Osteoblast (primary cell): ENCODE measurements at regions not wholly inside any gene's neighbourhood (a gene's known extent, or its start where the extent isn't known, plus 50 kb on each side); places are given as distances from the start of the nearest gene placed in this dataset.
A peak's percentile ranks its signal among the peaks of the same experiment; 100 is the strongest.

Experiments
- DNase-seq: peaks from one replicate; pipeline ENCODE4 v3.0.0; 2011; ENCODE audit warnings: low spot score, mixed read lengths; ENCODE audit not compliant: insufficient read length; ENCODE audit errors: missing footprints
- H2AFZ ChIP-seq: 2 replicates; pipeline ENCODE4 v1.6.0; 2011; ENCODE audit warnings: mild to moderate bottlenecking, low read length
- H3K27ac ChIP-seq: 2 replicates; pipeline ENCODE4 v1.5.1; 2011; ENCODE audit warnings: mild to moderate bottlenecking, low read depth, low read length, moderate library complexity
- H3K27me3 ChIP-seq: 2 replicates; pipeline ENCODE4 v1.6.0; 2012; ENCODE audit warnings: mild to moderate bottlenecking, control low read depth, inconsistent platforms, low read length, moderate library complexity; ENCODE audit not compliant: insufficient read depth
- H3K36me3 ChIP-seq: 2 replicates; pipeline ENCODE4 v1.5.1; 2011; ENCODE audit warnings: mild to moderate bottlenecking, low read length, control low read depth, moderate library complexity; ENCODE audit not compliant: insufficient read depth
- H3K4me1 ChIP-seq: 2 replicates; pipeline ENCODE4 v1.5.1; 2011; ENCODE audit warnings: mild to moderate bottlenecking, low read length, control low read depth, moderate library complexity; ENCODE audit not compliant: insufficient read depth
- H3K4me2 ChIP-seq: 2 replicates; pipeline ENCODE4 v1.6.0; 2011; ENCODE audit warnings: mild to moderate bottlenecking, low read length; ENCODE audit not compliant: insufficient read depth
- H3K4me3 ChIP-seq: fragments of 200-600 bp; sonication (generic); 3 replicates; pipeline ENCODE4 v1.5.1; 2012; ENCODE audit warnings: mild to moderate bottlenecking, low read length, inconsistent platforms; ENCODE audit not compliant: insufficient read depth
- H3K79me2 ChIP-seq: 2 replicates; pipeline ENCODE4 v1.6.0; 2012; ENCODE audit warnings: mild to moderate bottlenecking, low read length, control low read depth, inconsistent platforms; ENCODE audit not compliant: insufficient read depth
- H3K9me3 ChIP-seq: 2 replicates; pipeline ENCODE4 v1.5.1; 2011; ENCODE audit warnings: low read depth, low read length, control low read depth
- H4K20me1 ChIP-seq: 2 replicates; pipeline ENCODE4 v1.6.0; 2012; ENCODE audit warnings: mild to moderate bottlenecking, low read length, control low read depth; ENCODE audit not compliant: insufficient read depth
- TF ChIP-seq, protein P1 (sequence below): IDR thresholded peaks from 2 replicates; pipeline ENCODE4 v1.5.1; 2011; ENCODE audit warnings: mild to moderate bottlenecking, low read depth, low read length, moderate library complexity; ENCODE audit errors: extremely low read depth

DNA sequence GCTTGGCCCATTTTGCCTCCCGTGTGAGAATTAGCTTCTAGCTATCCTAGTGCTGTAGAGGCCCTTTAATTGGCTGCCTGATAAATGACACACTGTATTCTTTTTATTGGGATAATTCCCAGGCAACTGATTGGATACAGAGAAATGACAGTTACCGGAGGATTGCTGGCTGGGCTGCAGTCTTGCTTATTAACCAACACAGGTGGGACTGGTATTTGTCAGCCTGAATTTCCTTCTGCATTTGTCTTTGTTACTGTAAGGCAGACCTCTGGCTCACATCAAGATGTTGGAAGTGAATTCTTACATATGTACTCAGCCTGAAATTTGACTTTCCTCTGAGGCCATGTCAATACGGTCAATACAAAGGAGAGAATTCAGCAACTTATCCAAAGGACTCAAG, 650.8 kb upstream of the SOX9 start:
- no peaks in the 10 kb centered on the region for H3K9me3 ChIP-seq
- no peaks in the 10 kb centered on the region for H3K27me3 ChIP-seq
- no peaks in the 10 kb centered on the region for H3K79me2 ChIP-seq
- H4K20me1 ChIP-seq = no peaks in the 10 kb centered on the region
- H3K4me2 ChIP-seq = no peak overlapping the region
- H3K4me1 ChIP-seq = no peaks in the 10 kb centered on the region
- DNase-seq = no peak
- TF ChIP-seq, protein P1, sequence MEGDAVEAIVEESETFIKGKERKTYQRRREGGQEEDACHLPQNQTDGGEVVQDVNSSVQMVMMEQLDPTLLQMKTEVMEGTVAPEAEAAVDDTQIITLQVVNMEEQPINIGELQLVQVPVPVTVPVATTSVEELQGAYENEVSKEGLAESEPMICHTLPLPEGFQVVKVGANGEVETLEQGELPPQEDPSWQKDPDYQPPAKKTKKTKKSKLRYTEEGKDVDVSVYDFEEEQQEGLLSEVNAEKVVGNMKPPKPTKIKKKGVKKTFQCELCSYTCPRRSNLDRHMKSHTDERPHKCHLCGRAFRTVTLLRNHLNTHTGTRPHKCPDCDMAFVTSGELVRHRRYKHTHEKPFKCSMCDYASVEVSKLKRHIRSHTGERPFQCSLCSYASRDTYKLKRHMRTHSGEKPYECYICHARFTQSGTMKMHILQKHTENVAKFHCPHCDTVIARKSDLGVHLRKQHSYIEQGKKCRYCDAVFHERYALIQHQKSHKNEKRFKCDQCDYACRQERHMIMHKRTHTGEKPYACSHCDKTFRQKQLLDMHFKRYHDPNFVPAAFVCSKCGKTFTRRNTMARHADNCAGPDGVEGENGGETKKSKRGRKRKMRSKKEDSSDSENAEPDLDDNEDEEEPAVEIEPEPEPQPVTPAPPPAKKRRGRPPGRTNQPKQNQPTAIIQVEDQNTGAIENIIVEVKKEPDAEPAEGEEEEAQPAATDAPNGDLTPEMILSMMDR = no peak
- no peak overlapping the region for H3K4me3 ChIP-seq
- H3K36me3 ChIP-seq = no peaks in the 10 kb centered on the region
- H3K27ac ChIP-seq = no peak overlapping the region
- H2AFZ ChIP-seq = no peak overlapping the region

DNA sequence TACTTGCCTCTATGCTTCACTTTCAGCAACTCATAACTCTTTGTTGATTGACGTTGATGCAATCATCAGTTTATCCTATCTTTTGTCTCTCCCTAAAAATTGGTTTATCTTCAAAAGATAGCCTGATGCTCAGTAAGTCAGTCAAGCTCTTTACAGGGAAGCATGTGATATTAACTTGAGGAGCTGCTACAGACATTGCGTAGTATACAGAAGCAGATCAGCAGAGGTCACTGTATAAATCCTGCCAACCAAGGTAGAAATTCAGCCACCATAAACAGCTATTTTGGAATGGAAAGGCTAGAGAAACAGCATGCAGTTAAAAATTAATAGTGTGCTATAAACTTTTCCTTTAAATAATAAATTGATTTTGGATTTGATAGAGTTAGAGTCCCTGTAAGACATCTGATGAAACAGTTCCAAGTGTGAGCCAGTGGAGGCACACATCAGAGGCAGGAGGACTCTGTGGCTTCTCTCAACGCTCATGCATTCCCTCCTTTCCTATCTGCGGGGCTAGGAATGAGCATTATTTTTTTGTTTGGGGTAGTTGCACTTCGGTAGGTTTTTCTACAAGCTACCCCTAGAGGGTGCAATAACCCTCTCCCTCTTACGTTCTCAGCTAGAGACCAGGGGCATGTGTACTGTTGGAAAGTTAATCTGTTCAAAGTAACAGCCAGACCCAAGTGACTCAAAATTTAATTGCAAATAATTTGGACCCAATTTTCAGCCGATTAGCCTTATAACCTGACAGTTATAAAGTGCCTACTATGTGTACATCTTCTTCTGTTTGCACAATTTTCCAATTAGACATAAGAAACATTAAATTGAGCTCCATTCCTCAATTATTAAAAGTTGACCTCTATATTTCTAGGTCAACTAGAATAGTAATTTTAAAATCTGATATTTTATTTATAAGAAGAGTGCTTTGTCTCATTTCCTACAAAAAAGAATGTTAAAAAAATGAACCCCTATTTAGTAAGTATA, 647.7 kb upstream of the SOX9 start:
- Histone ChIP-seq H4K20me1 (no peaks in the 10 kb centered on the region), H3K4me3 (no peak overlapping the region), H3K4me1 (no peaks in the 10 kb centered on the region), H3K27me3 (no peaks in the 10 kb centered on the region), H3K9me3 (no peaks in the 10 kb centered on the region), H3K36me3 (no peaks in the 10 kb centered on the region), H3K79me2 (no peaks in the 10 kb centered on the region), H3K4me2 (peak overlapping the region; percentile 53), H3K27ac (no peak overlapping the region), H2AFZ (peak overlapping the region; percentile 52)
- peak; percentile 75 for DNase-seq
- TF ChIP-seq, protein P1 = peak; percentile 81

GRCh38 chr17:71477356-71477755, 643.5 kb upstream of the SOX9 start:
- H3K4me2 ChIP-seq = no peak overlapping the region
- no peaks in the 10 kb centered on the region for H4K20me1 ChIP-seq
- TF ChIP-seq, protein P1 = no peak
- H3K9me3 ChIP-seq = no peaks in the 10 kb centered on the region
- no peaks in the 10 kb centered on the region for H3K27me3 ChIP-seq
- DNase-seq = no peak
- H3K4me1 ChIP-seq = no peaks in the 10 kb centered on the region
- H3K27ac ChIP-seq = no peak overlapping the region
- H3K36me3 ChIP-seq = no peaks in the 10 kb centered on the region
- no peak overlapping the region for H2AFZ ChIP-seq
- H3K79me2 ChIP-seq = no peaks in the 10 kb centered on the region
- H3K4me3 ChIP-seq = no peak overlapping the region

DNA sequence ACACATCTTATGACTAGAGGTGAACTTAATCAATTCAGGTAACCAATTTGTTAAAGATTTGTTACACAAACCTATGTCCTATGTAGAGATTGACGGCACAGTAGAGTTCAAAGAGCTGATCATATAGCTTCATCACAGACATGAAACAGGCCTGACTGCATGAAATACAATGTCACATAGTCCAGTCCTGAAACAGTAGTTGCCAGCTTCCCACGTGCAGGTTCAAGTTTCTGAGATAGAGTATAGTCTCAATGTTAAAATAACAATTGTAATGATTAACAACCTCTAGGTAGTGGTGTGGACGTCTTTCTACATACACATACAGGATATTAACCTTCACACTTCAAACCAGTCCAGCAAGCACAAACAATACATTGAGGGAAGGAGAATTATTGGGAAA, 640.7 kb upstream of the SOX9 start:
- no peak for DNase-seq
- Histone ChIP-seq H3K36me3 (no peaks in the 10 kb centered on the region), H4K20me1 (no peaks in the 10 kb centered on the region), H3K4me1 (no peaks in the 10 kb centered on the region), H2AFZ (no peak overlapping the region), H3K4me2 (no peak overlapping the region), H3K27me3 (no peaks in the 10 kb centered on the region), H3K79me2 (no peaks in the 10 kb centered on the region), H3K27ac (no peak overlapping the region), H3K4me3 (no peak overlapping the region), H3K9me3 (no peaks in the 10 kb centered on the region)
- TF ChIP-seq, protein P1 = no peak
